ENCODE measurements at regions not wholly inside any gene's neighbourhood (a gene's known extent, or its start where the extent isn't known, plus 50 kb on each side); places are given as distances from the start of the nearest gene placed in this dataset.
"Not testable (repeated sequence)": the region's sequence is repeated elsewhere in the genome, so short reads cannot be mapped to it uniquely, and the experiment has no call there.

- no peak for DNase-seq (ENCODE audit: low spot score)
Measured at GRCh38 chr15:69601711-69602504, 149.3 kb downstream of the RPLP1 start.

GRCh38 chr15:69602921-69603320 lies 150.3 kb downstream of the RPLP1 start:
- DNase-seq (ENCODE audit: low spot score) = no peak

GRCh38 chr15:69603369-69604071 lies 150.9 kb downstream of the RPLP1 start:
- no peak for DNase-seq (ENCODE audit: low spot score)

GRCh38 chr15:69604072-69604411 lies 151.4 kb downstream of the RPLP1 start:
- DNase-seq (ENCODE audit: low spot score) = no peak

GRCh38 chr15:69606144-69606543 lies 153.5 kb downstream of the RPLP1 start:
- no peak for DNase-seq (ENCODE audit: low spot score)

GRCh38 chr15:69606921-69607500 lies 154.4 kb downstream of the RPLP1 start:
- no peak for DNase-seq (ENCODE audit: low spot score)

- no peak for DNase-seq (ENCODE audit: low spot score)
Measured at GRCh38 chr15:69608661-69609060, 156.0 kb downstream of the RPLP1 start.

- no peak for DNase-seq (ENCODE audit: low spot score)
Measured at GRCh38 chr15:69609176-69609575, 156.6 kb downstream of the RPLP1 start.

GRCh38 chr15:69609776-69610175 lies 157.2 kb downstream of the RPLP1 start:
- no peak for DNase-seq (ENCODE audit: low spot score)

GRCh38 chr15:69610277-69610676 lies 157.7 kb downstream of the RPLP1 start:
- no peak for DNase-seq (ENCODE audit: low spot score)

- no peak for DNase-seq (ENCODE audit: low spot score)
Measured at GRCh38 chr15:69610858-69611257, 158.2 kb downstream of the RPLP1 start.

GRCh38 chr15:69612112-69612511 lies 159.5 kb downstream of the RPLP1 start:
- DNase-seq (ENCODE audit: low spot score) = no peak

GRCh38 chr15:69613182-69613581 lies 160.6 kb downstream of the RPLP1 start:
- no peak for DNase-seq (ENCODE audit: low spot score)

GRCh38 chr15:69613988-69614387 lies 161.4 kb downstream of the RPLP1 start:
- no peak for DNase-seq (ENCODE audit: low spot score)

GRCh38 chr15:69615736-69616135 lies 163.1 kb downstream of the RPLP1 start:
- no peak for DNase-seq (ENCODE audit: low spot score)

GRCh38 chr15:69616558-69616957 lies 163.9 kb downstream of the RPLP1 start:
- DNase-seq (ENCODE audit: low spot score) = no peak

GRCh38 chr15:69617144-69617543 lies 164.5 kb downstream of the RPLP1 start:
- not testable (repeated sequence) for DNase-seq (ENCODE audit: low spot score)

GRCh38 chr15:69623392-69624154 lies 171.0 kb downstream of the RPLP1 start:
- DNase-seq (ENCODE audit: low spot score) = no peak

- no peak for DNase-seq (ENCODE audit: low spot score)
Measured at GRCh38 chr15:69624155-69624520, 171.5 kb downstream of the RPLP1 start.

- no peak for DNase-seq (ENCODE audit: low spot score)
Measured at GRCh38 chr15:69624816-69625215, 172.2 kb downstream of the RPLP1 start.

- DNase-seq (ENCODE audit: low spot score) = no peak
Measured at GRCh38 chr15:69625328-69625727, 172.7 kb downstream of the RPLP1 start.

Measured in putamen (tissue), 1 donor.